ENCODE measurements at regions not wholly inside any gene's neighbourhood (a gene's known extent, or its start where the extent isn't known, plus 50 kb on each side); places are given as distances from the start of the nearest gene placed in this dataset.

DNA sequence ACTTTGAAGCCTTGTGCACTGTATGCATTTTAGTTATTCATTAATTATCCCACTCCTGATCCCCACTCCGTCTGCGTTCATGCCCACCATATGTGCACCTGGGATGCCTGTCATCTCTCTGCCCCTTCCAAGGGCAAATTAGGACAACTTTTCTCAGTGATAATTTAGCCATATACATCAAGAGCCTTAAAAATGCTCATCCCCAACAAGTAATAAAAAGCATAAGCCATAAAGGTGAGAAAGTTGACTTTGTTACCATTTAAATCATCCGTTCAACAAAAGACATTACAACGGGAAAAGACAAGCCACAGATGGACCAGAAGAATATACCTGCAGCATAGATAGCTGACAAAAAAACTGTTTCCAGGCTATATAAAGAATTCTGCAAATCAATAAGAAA lies 131.4 kb upstream of the LINGO1 start:
- no peaks in the 10 kb centered on the region for H3K36me3 Mint-ChIP-seq
- DNase-seq = no peak
- H3K27ac Mint-ChIP-seq = no peak overlapping the region
- H3K4me3 Mint-ChIP-seq = no peak overlapping the region
- H3K27me3 Mint-ChIP-seq (ENCODE audit: low read depth in 3 of 3) = peaks cover 0 to 7% (median 2%) of the 10 kb centered on the region in 3 donors
- H3K9me3 Mint-ChIP-seq = no peaks in the 10 kb centered on the region
- no peaks in the 10 kb centered on the region for H3K4me1 Mint-ChIP-seq

DNA sequence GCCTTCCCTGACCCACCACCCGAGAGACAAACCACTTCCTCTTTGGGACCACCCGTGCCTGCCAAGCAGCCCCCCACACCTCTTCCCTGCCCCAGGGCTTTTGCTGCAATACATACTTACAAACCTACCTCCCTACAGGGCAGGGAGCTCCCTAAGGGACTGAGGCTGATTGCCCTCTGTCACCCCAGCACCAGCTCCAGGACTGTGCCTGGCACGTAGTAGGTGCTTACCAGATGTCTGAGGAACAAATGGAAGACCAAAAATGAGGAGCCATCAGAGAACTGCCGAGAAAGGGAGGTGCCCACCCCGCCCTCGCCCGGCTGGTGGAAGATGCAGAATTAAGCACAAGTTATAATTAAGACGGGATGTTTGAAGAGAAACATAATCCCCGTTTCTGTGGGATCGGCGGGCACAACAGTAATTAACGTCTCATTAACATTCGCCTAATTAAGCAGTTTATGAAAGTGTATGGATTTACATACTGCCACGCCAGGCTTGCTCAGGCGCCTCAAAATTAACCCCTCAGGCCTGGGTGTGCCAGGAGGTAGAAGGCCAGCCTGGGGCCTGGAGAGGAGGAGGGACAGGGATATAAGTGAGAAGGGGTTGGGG lies 130.1 kb upstream of the LINGO1 start:
- peaks cover 0 to 9% (median 2%) of the 10 kb centered on the region in 3 donors for H3K27me3 Mint-ChIP-seq (ENCODE audit: low read depth in 3 of 3)
- no peak for DNase-seq
- H3K4me1 Mint-ChIP-seq = no peaks in the 10 kb centered on the region
- H3K9me3 Mint-ChIP-seq = no peaks in the 10 kb centered on the region
- no peak overlapping the region for H3K4me3 Mint-ChIP-seq
- no peaks in the 10 kb centered on the region for H3K36me3 Mint-ChIP-seq
- H3K27ac Mint-ChIP-seq = no peak overlapping the region

DNA sequence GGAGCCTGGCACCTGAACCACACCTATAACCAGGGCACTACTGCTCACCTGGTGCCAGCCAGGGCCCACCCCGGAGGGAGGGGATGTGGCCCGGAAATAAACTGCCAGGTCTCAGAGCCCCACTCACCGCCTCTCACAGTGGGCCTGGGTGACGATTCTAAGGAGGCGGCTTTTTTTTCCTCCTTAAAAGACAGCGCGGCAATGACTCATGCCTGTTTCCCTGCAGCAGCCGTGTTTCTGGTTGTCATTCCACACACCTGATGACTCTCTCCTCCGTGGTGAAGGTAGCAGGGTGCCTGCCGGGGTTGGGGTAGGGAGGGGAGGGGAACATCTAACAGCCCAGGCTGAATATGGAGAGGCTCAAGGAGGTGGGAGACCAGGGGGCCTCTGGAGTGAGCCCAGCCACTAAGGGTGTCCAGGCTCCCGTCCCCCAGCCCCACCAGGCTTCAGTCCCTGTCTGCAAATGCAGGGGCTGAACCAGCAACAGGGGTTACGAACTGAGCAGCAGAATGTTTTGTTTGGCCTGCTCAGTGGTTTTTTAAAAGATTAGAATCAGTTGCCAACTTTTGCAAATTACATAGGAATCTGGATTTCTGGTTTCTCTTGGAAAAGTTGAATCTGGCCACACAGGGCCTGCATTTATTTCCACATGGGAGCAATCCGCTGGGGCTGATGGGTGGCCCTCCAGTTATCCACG lies 127.3 kb upstream of the LINGO1 start:
- DNase-seq = no peak
- no peaks in the 10 kb centered on the region for H3K36me3 Mint-ChIP-seq
- H3K4me1 Mint-ChIP-seq = no peaks in the 10 kb centered on the region
- H3K27ac Mint-ChIP-seq = no peak overlapping the region
- peaks cover 0 to 7% (median 3%) of the 10 kb centered on the region in 3 donors for H3K27me3 Mint-ChIP-seq (ENCODE audit: low read depth in 3 of 3)
- no peak overlapping the region for H3K4me3 Mint-ChIP-seq
- peaks cover 0 to 1% (median 0%) of the 10 kb centered on the region in 6 donors for H3K9me3 Mint-ChIP-seq

DNA sequence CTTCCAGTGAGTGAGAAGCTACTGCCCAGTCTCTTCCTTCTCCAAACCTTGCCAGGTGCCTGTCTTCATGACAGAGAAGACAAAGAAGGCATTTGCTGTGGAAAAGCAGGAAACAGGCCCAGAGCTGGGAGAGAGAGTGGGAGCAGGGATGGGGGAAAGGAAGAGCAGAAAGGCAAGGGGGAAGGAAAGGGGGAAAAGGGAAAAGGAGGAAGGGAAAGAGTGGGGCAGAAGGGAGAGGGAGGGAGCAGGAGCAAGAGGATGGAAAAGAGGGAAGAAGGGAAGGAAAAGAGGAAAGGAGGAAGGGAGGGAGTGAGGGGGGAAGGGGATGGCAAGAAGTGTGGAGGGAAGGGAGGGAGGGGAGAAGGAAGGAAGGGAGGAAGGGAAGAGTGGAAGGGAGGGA lies 121.2 kb upstream of the LINGO1 start:
- H3K36me3 Mint-ChIP-seq = no peaks in the 10 kb centered on the region
- no peaks in the 10 kb centered on the region for H3K4me1 Mint-ChIP-seq
- H3K9me3 Mint-ChIP-seq = peaks cover 0 to 1% (median 0%) of the 10 kb centered on the region in 6 donors
- no peak for DNase-seq
- no peak overlapping the region for H3K27ac Mint-ChIP-seq
- no peak overlapping the region for H3K4me3 Mint-ChIP-seq
- H3K27me3 Mint-ChIP-seq (ENCODE audit: low read depth in 3 of 3) = peaks cover 0 to 6% (median 5%) of the 10 kb centered on the region in 3 donors

DNA sequence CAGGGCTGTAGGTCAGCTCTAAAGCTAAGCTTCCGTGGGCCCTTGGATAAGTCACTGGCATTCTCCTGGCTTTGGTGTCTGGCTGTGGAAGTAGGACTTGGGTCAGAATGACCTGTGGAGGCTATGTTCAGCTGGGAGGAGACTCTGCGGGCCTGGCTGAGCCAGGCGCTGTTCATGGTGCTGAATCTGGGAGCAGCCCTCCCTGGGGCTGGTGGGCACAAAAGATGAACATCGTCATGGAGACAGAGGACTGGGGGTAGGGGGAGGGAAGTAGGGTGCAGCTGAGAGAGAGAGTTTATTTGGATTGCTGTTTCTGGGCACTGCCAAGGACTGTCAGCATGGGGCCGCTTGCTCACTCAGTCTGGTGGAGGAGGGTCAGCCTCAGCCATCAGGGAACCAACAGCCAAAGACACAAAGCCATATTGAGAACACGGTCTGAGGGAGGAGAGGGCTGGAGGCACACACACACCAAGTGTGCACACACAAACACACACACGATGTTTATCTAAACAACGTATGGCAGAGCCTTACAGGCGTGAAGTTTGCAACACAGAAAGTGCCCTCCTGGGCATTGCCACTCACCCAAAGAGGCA lies 120.7 kb upstream of the LINGO1 start:
- Mint-ChIP-seq H3K4me1 (no peaks in the 10 kb centered on the region), H3K36me3 (no peaks in the 10 kb centered on the region), H3K27ac (no peak overlapping the region)

DNA sequence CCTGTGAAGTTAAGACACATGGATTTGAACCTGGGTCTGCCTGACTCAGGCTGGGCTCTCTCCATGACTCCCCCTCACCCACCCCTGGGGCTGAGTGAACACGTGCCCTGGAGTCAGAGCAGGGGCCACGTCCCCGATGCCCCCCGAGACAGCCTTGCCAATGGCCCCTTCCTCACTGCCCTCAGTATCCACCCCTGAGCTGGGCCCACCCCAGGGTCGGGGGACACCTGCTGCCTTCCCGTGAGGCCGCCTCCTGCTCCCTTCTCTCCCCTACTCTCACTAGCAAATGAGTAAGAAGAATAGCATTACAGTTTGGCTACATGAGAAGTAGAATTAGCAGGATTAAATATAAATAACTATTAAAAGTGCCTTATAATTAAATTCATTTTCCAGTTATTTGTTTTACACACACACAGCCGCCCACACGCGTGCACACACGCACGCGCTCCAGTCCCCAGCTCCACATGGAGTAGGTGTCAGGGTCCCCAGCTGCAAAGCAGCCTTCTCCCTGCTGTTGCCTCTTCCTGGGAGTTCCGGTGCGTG lies 117.4 kb upstream of the LINGO1 start:
- Mint-ChIP-seq H3K27ac (no peak overlapping the region), H3K27me3 (ENCODE audit: low read depth in 3 of 3) (peaks cover 0 to 4% (median 3%) of the 10 kb centered on the region in 3 donors), H3K36me3 (no peaks in the 10 kb centered on the region)

More for the DNA sequence above, 120.7 kb upstream of the LINGO1 start:
- Mint-ChIP-seq H3K27me3 (ENCODE audit: low read depth in 3 of 3) (peaks cover 0 to 6% (median 3%) of the 10 kb centered on the region in 3 donors), H3K4me3 (no peak overlapping the region), H3K9me3 (peaks cover 0 to 1% (median 0%) of the 10 kb centered on the region in 6 donors)
- no peak for DNase-seq

DNA sequence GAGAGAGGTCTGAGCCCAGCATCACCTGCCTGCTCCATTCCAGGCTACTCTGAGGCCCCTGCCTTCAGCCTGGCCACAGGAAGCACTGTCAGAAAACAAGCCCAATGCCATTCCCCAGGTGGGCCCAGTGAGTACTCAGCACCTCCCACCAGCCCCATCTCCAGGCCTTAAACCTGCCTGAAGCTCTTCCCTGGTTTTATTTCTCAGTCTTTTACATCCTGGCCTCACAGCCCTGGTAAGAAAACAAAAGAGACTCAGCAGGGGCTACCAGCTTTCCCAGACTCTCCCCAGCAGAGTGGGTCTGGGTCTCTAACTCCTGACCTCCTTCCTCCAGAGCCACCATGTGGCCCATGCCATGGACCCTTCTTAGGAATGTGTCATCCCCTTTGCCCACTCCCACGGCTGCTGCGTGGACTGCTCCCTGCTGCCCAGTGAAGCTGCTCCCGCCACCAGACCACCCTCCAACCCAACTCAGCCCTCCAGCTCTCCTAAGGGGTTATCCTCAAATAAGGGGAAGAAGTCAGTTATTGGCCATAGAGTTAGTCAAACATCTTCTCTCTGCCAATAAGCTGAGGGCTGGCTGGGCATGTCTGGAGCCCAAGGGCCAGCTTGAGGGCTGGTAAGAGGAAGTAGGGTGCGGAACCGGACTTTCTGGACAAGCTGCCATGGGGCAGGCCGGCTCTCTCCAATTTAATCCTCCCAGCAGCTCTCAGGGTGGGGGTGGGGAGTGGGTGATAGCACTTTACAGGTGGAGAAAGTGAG lies 116.7 kb upstream of the LINGO1 start:
- Mint-ChIP-seq H3K4me3 (no peak overlapping the region), H3K27me3 (ENCODE audit: low read depth in 3 of 3) (peaks cover 0 to 6% (median 3%) of the 10 kb centered on the region in 3 donors), H3K27ac (no peak overlapping the region), H3K4me1 (no peaks in the 10 kb centered on the region), H3K9me3 (no peaks in the 10 kb centered on the region), H3K36me3 (no peaks in the 10 kb centered on the region)
- no peak for DNase-seq

More for the DNA sequence above, 117.4 kb upstream of the LINGO1 start:
- no peak for DNase-seq
- Mint-ChIP-seq H3K9me3 (no peaks in the 10 kb centered on the region), H3K4me1 (no peaks in the 10 kb centered on the region), H3K4me3 (no peak overlapping the region)

DNA sequence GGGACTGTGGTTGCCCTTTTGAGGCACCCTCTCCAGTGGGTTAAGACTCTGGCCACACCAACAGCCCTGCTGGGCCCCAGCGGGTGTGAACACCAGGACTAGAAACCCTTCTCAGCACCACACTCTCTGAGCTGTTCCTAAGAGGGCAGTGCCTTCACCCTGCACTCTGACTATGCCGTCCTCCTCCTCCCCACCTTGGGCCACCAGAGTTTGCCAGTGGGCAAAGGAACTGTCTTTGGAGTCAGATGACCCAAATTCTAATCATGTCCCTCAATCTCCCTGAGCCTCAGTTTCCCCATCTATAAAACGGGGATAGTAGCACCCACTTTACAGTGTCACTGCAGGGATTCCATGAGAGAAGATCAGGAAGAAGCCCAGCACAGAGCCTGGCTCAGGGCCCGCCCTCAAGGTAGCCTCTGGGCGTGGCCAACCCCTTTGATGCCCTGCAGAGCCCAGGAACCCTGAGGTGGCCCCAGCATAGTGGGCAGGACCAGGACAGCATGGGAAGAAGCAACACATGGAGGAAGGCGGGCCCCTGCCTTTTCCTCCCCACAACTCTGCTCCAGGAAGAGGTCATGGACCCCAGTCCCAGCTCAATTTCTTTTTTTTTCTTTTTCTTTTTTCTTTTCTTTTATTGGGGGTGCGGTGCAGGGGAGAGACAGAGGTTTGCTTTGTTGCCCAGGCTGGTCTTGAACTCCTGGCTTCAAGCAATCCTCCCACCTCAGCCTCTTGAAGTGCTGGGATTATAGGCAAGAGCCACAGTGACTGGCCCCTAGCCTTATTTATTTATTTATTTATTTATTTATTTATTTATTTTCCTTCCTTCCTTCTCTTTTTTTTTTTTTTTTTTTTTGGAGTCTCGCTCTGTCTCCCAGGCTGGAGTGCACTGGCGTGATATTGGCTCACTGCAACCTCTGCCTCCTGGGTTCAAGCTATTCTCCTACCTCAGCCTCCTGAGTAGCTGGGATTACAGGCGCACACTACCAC lies 115.7 kb upstream of the LINGO1 start:
- Mint-ChIP-seq H3K9me3 (no peaks in the 10 kb centered on the region), H3K36me3 (no peaks in the 10 kb centered on the region), H3K4me3 (no peak overlapping the region), H3K27me3 (ENCODE audit: low read depth in 3 of 3) (peaks cover 0 to 8% (median 6%) of the 10 kb centered on the region in 3 donors), H3K4me1 (no peaks in the 10 kb centered on the region), H3K27ac (no peak overlapping the region)
- DNase-seq = no peak

DNA sequence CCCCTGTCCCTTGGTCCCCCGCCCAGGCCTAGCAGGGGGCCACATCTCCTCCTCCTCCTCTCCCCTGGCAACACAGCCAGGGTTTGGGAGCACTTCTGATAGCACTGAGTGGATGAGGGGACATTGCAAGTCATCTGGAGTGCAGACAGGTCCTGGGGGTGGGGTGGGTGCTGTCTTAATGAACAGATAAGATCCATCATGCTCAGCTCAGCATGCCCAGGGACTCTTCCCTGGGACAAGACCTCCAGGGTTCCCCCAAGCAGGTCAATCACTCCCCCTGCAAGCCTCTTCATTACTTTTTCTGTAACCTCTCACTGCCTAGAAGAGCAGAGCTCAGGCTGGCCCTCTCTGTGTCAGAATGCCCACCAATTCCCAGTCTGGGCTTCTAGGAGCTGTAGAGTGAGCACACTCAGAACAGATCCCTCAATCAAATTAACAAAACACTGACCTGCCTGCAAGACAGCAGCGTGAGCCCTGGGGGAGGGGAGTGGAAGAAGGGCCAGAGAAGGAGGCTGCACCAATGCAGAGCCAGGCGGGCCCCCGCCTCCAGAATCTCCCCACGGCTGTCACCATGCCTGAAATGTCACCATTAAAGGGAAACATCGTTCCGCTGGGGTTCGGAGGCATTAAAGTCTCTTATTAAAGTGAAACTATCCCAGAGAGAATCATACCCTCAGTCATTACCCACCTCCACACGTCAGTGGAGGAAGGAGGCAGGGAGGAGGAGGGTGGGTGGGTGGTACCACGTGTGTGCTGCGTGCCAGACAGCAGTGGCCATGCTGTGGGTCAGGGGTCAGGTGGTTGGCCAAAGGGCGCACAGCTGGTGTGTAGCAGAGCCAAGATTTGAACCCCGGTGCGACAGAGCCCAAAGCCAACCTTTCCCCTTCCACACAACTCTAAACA lies 114.7 kb upstream of the LINGO1 start:
- Mint-ChIP-seq H3K9me3 (no peaks in the 10 kb centered on the region), H3K4me1 (no peaks in the 10 kb centered on the region), H3K27ac (no peak overlapping the region), H3K36me3 (no peaks in the 10 kb centered on the region), H3K27me3 (ENCODE audit: low read depth in 3 of 3) (peaks cover 0 to 9% (median 7%) of the 10 kb centered on the region in 3 donors), H3K4me3 (no peak overlapping the region)
- no peak for DNase-seq

DNA sequence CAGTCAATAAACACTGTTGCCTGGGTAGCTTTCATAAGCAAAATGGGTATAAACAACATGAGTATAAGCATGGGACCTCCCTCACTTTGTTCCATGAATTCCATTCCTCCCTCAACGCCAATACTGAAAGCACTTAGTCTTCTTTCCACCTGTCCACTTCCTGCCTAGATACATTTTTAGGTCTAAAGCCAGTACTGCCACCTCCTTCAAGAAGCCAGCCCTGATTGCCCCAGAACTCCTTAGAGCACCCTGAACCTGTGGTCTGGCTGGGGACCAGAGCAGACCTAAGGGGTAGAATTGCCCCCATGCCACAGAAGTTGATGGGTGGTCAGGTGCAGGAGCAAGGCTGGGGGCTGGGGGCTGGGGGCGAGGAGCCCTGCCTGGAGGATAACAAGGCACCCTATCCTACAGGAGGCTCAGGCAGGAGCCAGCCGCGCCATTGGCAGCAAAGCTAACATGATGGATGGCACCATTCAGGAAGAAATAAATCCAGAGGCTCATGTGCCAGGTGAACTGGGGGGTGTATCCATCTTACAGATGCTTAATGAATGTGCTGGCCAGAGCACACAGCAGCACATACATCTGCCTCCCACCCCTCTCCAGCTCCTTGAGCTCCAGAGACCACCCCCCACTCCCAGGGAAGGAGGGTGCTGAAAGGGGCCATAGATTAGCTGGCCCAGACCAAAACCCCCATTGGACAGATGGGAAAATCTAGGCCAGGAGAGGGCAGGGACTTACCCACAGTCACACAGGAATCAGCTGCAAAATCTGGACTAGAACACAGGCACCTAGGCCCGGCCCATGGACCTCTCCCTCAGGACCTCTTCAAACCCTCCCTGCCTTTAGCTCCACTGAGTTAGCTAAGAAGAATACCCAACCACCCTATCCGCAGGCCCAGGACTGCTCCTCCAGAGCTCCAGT lies 113.8 kb upstream of the LINGO1 start:
- Mint-ChIP-seq H3K4me3 (no peak overlapping the region), H3K9me3 (no peaks in the 10 kb centered on the region), H3K27me3 (ENCODE audit: low read depth in 3 of 3) (peaks cover 0 to 11% (median 7%) of the 10 kb centered on the region in 3 donors), H3K27ac (no peak overlapping the region), H3K4me1 (no peaks in the 10 kb centered on the region), H3K36me3 (no peaks in the 10 kb centered on the region)
- no peak for DNase-seq

DNA sequence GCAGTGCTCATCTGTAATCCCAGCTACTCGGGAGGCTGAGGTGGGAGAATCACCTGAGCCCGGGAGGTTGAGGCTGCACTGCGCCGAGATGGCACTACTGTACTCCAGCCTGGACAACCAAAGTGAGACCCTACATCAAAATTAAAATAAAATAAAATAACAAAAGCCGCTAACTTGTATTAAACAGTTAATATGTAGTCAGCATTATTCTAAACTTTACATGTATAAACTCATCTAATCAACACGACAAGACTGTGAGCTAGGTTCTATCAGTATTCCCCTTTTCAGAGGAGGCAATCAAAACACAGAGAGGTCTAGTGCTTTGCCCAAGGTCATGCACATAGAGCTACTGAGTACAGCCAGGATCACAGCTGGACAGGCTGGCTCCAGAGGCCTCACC lies 111.7 kb upstream of the LINGO1 start:
- Mint-ChIP-seq H3K36me3 (no peaks in the 10 kb centered on the region), H3K9me3 (no peaks in the 10 kb centered on the region), H3K4me1 (no peaks in the 10 kb centered on the region), H3K27me3 (ENCODE audit: low read depth in 3 of 3) (peaks cover 0 to 10% (median 4%) of the 10 kb centered on the region in 3 donors), H3K27ac (no peak overlapping the region), H3K4me3 (no peak overlapping the region)
- DNase-seq = no peak
